Heart left ventricle (tissue), 16 donors: ENCODE measurements at regions not wholly inside any gene's neighbourhood (a gene's known extent, or its start where the extent isn't known, plus 50 kb on each side); places are given as distances from the start of the nearest gene placed in this dataset.
"Not testable (repeated sequence)": the region's sequence is repeated elsewhere in the genome, so short reads cannot be mapped to it uniquely, and the experiment has no call there.

Source experiments
- ATAC-seq, 4 donors: fragments of 200-7000 bp; cut with Tn5 transposase; one replicate each; pipeline ENCODE4 v1.9.1; 2020 to 2022; ENCODE audit warnings: moderate library complexity in 4 of 4, mild to moderate bottlenecking in 3 of 4, moderate number of reproducible peaks in 1 of 4
- DNase-seq, 5 donors: peaks; one replicate each; pipeline ENCODE4 v3.0.0-alpha.2; 2020
- H3K27ac ChIP-seq, 12 donors: fragments of 200-600 bp; sonication (generic) in 4 of 12; one replicate each; pipeline versions ENCODE4 v1.5.0 to v1.8.0; 2016 to 2022; ENCODE audit warnings: mild to moderate bottlenecking in 2 of 12
- H3K27me3 ChIP-seq, 9 donors: fragments of 200-600 bp; sonication (generic) in 2 of 9; one replicate each; pipeline versions ENCODE4 v1.5.1 to v1.8.0; 2016 to 2022; ENCODE audit warnings: mild to moderate bottlenecking in 3 of 9
- H3K36me3 ChIP-seq, 9 donors: fragments of 200-600 bp; sonication (generic) in 2 of 9; one replicate each; pipeline versions ENCODE4 v1.5.0 to v1.8.0; 2018 to 2022; ENCODE audit warnings: mild to moderate bottlenecking in 2 of 9
- H3K4me1 ChIP-seq, 12 donors: fragments of 200-600 bp; sonication (generic) in 4 of 12; one replicate each; pipeline versions ENCODE4 v1.5.0 to v1.8.0; 2016 to 2022; ENCODE audit warnings: mild to moderate bottlenecking in 3 of 12
- H3K4me3 ChIP-seq, 12 donors: fragments of 200-600 bp; sonication (generic) in 4 of 12; one replicate each; pipeline versions ENCODE4 v1.5.0 to v1.8.0; 2017 to 2022; ENCODE audit warnings: mild to moderate bottlenecking in 9 of 12, moderate library complexity in 4 of 12
- H3K9me3 ChIP-seq, 12 donors: fragments of 200-600 bp; sonication (generic) in 4 of 12; one replicate each; pipeline versions ENCODE4 v1.5.0 to v1.8.0; 2016 to 2022; ENCODE audit warnings: mild to moderate bottlenecking in 1 of 12
- WGBS, 4 donors: extraction: QIAGEN DNeasy Blood & Tissue Kit in 2 of 4; methylation state at CpG; one replicate each; pipeline versions ENCODE4 v1.1.5 to v1.1.7; 2013 to 2018; 5-methylcytosine and 5-hydroxymethylcytosine counted together
- intact Hi-C, 10 donors: fragments of 100-400 bp; cut with DNase I; formaldehyde crosslinking; loops; one replicate each; pipeline versions ENCODE4 v1.11.1 to v1.14.2; 2022
- microRNA-seq, 4 donors: library from miRNA; unstranded; fragments of <30 nt; microRNA quantifications; one replicate each; pipeline versions ENCODE4 to v1.2.0, GENCODE V29; 2017 to 2020
- TF ChIP-seq, protein P1 (sequence below), 12 donors: fragments of 200-600 bp; sonication (generic) in 4 of 12; IDR thresholded peaks; one replicate each; pipeline versions ENCODE4 v1.5.0 to v1.8.0; 2018 to 2022; ENCODE audit warnings: antibody characterized with exemption in 12 of 12, mild to moderate bottlenecking in 5 of 12
- donor health status: ischemic (EF 13 %, LVEDD 7.1; RV severe dilation, severe dysfunction).
- donor health status: healthy with polysubstance abuse.
- donor health status: DM: no; HTN: yes; CAD: no.
- donor health status: DM: no; HTN: no; CAD: no.
- donor health status: ischemic (EF 25% LVEDD 6.9; RV normal size, moderate dysfunction).
- donor health status: ischemic (EF 25% LVEDD 5.7; RV mildly dilated, moderate dysfunction).
- donor health status: healthy.
- donor health status: DM: yes; HTN: yes; CAD: no.
- donor health status: ischemic (EF 35%, LVEDD 5.7; RV mildly dilated, moderate dysfunction).
- donor health status: nonischemic (EF 11% LVEDD 7.7; RV severe dilation, severe dysfunction).
- donor health status: DM: yes; HTN: yes; CAD: no.
- donor health status: PGD.
- donor health status: ischemic (EF 29% LVEDD 5.4; RV normal size, mild dysfunction).
- donor health status: nonischemic (EF 23%, LVEDD 6.1; RV moderate dilation, normal function).

DNA sequence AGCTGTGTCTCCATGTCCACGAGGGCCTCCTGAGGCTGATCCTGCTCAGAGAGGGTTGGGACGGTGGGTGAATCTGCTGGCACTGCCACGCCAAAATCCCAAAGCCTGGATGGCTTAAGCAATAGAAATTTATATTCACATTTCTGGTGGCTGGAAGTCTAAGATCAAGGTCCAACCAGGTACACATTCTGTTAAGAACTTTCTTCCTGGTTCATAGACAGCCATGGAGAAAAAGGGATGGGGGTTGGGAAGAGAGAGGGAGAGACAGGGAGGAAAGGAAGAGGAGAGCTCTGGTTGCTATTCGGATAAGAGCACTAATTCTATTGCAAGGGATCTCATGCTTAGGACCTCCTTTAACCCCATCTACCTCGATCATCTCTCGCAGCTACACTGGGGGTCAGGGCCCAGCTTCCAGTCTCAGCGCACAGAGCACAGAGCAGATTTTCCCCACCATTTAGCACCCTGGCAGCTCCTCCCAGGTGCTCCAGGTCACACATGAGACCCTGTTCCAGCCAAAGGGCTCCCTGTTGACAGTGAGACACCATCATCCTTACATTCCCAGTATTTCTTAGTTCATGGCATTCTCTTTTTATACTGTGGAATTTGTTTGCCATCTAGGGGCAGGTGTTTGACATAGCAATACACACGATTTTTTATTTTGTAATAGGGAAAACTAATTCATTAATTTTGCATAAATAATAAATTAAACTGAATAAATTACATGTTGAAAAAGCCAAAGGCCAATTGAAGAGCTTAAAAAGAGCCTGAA, 615.6 kb downstream of the RPIA start:
- H3K4me3 ChIP-seq, intact Hi-C loops, H3K4me1 ChIP-seq, ATAC-seq, DNase-seq, H3K27ac ChIP-seq, H3K9me3 ChIP-seq, H3K36me3 ChIP-seq, H3K27me3 ChIP-seq: not testable (repeated sequence)
- WGBS, 4 donors = 58 to 70% (median 62%) methylated on average over 3 to 4 of the region's 8 CpGs; no CpG with 5 or more reads in 1 of the 4 donors
- TF ChIP-seq, protein P1, sequence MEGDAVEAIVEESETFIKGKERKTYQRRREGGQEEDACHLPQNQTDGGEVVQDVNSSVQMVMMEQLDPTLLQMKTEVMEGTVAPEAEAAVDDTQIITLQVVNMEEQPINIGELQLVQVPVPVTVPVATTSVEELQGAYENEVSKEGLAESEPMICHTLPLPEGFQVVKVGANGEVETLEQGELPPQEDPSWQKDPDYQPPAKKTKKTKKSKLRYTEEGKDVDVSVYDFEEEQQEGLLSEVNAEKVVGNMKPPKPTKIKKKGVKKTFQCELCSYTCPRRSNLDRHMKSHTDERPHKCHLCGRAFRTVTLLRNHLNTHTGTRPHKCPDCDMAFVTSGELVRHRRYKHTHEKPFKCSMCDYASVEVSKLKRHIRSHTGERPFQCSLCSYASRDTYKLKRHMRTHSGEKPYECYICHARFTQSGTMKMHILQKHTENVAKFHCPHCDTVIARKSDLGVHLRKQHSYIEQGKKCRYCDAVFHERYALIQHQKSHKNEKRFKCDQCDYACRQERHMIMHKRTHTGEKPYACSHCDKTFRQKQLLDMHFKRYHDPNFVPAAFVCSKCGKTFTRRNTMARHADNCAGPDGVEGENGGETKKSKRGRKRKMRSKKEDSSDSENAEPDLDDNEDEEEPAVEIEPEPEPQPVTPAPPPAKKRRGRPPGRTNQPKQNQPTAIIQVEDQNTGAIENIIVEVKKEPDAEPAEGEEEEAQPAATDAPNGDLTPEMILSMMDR (IDR thresholded peaks at IDR 0.05) = peak in 3 of 12 donors; percentile 9 to 15 (median 9)

DNA sequence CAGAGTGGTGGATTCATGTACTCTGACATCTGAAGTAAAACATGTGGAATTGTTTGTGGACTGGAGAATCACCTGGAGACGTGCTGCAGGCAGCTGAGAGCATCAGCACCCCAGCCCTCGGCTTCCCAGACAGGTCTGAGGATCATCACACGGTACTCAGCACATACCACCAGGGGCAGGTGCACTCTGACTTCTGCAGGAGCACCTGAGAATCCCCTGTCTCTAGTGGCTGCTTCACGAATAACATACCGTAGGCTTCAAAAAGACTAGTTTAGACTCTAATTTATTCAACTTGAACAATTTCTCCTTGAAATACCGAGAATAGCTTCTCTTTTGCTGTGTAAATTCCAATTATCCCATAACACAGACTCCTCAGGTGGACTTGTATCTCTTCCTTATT, 627.5 kb downstream of the RPIA start:
- DNase-seq, ATAC-seq, H3K4me1 ChIP-seq, H3K9me3 ChIP-seq, H3K27ac ChIP-seq, intact Hi-C loops, H3K36me3 ChIP-seq, H3K4me3 ChIP-seq, H3K27me3 ChIP-seq: not testable (repeated sequence)
- WGBS, 4 donors = no CpG with 5 or more reads among the region's 6 CpGs

DNA sequence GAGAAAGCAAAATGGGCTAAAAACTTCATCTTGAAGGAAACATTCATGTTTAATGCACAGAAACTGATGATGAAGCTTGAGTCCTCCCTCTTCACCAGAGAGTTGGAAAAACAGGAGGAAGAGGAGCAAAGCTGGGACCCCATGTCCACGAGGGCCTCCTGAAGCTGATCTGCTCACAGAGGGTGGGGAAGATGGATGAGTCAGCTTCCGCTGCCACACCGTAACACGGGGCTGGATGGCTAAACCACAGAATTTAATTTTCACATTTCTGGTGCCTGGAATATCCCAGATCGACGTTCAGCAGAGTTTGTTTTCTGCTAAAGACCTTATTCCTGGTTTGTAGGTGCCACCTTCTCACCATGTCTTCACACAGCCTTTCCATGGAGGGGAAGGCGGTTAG, 634.4 kb downstream of the RPIA start:
- H3K36me3 ChIP-seq, intact Hi-C loops, DNase-seq, H3K4me3 ChIP-seq, ATAC-seq, H3K9me3 ChIP-seq, H3K27me3 ChIP-seq, H3K4me1 ChIP-seq, H3K27ac ChIP-seq: not testable (repeated sequence)
- 0 to 57% (median 34%) methylated on average over 1 to 2 of the region's 7 CpGs for WGBS, 4 donors

DNA sequence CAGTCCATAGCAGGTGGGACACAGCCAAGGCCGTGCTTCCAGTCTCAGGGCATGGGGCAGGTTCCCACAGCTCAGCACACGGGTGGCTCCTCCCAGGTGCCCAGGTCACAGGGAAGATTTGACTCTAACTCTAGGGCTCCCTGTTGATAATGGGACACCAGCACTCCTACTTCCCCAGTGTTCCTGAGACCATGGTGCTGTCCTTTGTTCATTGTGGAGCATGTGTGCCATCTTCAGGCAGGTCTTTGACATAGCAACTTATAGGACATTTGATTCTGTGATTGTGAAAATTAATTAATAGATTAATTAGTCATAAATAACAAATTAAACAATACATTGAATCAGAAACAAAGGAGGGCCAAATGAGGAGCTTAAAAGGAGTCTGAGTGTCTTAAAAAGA, 635.0 kb downstream of the RPIA start:
- no CpG with 5 or more reads among the region's 2 CpGs for WGBS, 4 donors
- ATAC-seq, H3K27me3 ChIP-seq: not testable (repeated sequence)

DNA sequence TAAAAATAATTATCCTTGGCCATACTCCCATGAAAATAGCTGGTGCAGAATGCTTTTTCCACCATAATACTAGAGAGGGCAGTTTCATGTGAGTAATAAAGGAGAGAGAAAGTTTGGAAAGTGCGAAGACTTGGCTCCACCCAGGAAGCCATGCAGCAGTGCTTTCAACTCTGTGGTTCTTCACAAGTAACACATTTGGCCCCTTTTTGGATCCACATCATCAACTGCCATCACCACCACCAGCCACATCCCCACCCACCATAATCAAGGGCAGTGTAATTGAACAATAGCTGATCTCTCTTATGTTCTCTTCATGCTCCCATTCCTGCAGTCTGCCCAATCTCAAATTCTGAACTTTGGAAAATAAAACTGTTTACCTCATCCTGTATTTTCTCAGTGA, 637.3 kb downstream of the RPIA start:
- H3K4me3 ChIP-seq, H3K27me3 ChIP-seq, DNase-seq, H3K4me1 ChIP-seq, H3K9me3 ChIP-seq, intact Hi-C loops, H3K27ac ChIP-seq, ATAC-seq, H3K36me3 ChIP-seq: not testable (repeated sequence)
- no CpG with 5 or more reads among the region's 1 CpG for WGBS, 4 donors

More for the DNA sequence above, 635.0 kb downstream of the RPIA start:
- intact Hi-C loops, H3K4me3 ChIP-seq, H3K4me1 ChIP-seq, H3K9me3 ChIP-seq, H3K27ac ChIP-seq, H3K36me3 ChIP-seq: not testable (repeated sequence)
- DNase-seq = peak in 1 of 5 donors; percentile 7
- TF ChIP-seq, protein P1 (IDR thresholded peaks at IDR 0.05) = peak in 4 of 12 donors; percentile 26 to 39 (median 32)

Small RNA genes lying in the stretch of these regions (microRNA-seq; reads per million reads assigned to microRNA genes)
- 0 reads per million in 4 donors for gene MIR4436A
